ENCODE measurements at regions not wholly inside any gene's neighbourhood (a gene's known extent, or its start where the extent isn't known, plus 50 kb on each side); places are given as distances from the start of the nearest gene placed in this dataset.

DNA sequence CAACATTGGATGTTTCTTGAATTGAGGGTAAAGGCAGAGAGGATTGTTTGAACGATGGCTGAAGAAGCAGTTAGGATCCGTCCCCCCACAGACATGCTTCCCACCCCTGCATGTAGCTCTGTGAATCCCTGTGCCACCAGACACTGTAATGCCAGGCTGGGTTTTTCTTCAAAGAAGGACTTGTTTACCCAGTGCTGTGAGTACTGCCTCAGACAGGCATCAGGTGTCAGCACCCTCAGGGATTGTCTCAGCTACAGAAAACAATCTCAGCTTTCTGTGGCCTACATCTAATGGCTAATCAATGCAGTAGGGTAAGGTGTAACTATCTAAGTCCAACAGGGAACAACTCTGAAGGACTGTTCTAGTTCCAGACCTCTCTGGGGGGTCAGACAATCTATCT is 853.0 kb upstream of the EPHA7 start:
- no peaks in the 10 kb centered on the region for H3K9me3 ChIP-seq (ENCODE audit: low read length)
- H3K9ac ChIP-seq (ENCODE audit: low read length), result no peak overlapping the region
- H3K9me2 ChIP-seq (ENCODE audit: insufficient read depth, low read length), result no peaks in the 10 kb centered on the region
- H3F3A ChIP-seq (ENCODE audit: insufficient read depth, low read length, poor library complexity, severe bottlenecking), result no peaks in the 10 kb centered on the region
- no peak overlapping the region for H3K27ac ChIP-seq (ENCODE audit: low read length)
- H3K4me3 ChIP-seq (ENCODE audit: low read length), result no peak overlapping the region
- H3K27me3 ChIP-seq (ENCODE audit: insufficient read depth, low read depth, low read length), result no peaks in the 10 kb centered on the region
- H3K4me2 ChIP-seq (ENCODE audit: low read length), result no peak overlapping the region
- no peaks in the 10 kb centered on the region for H3K79me2 ChIP-seq (replicated peaks; ENCODE audit: insufficient read depth, low read length)
- no peak for TF ChIP-seq POLR2AphosphoS5 (IDR thresholded peaks at IDR 0.05)
- TF ChIP-seq, protein P1, sequence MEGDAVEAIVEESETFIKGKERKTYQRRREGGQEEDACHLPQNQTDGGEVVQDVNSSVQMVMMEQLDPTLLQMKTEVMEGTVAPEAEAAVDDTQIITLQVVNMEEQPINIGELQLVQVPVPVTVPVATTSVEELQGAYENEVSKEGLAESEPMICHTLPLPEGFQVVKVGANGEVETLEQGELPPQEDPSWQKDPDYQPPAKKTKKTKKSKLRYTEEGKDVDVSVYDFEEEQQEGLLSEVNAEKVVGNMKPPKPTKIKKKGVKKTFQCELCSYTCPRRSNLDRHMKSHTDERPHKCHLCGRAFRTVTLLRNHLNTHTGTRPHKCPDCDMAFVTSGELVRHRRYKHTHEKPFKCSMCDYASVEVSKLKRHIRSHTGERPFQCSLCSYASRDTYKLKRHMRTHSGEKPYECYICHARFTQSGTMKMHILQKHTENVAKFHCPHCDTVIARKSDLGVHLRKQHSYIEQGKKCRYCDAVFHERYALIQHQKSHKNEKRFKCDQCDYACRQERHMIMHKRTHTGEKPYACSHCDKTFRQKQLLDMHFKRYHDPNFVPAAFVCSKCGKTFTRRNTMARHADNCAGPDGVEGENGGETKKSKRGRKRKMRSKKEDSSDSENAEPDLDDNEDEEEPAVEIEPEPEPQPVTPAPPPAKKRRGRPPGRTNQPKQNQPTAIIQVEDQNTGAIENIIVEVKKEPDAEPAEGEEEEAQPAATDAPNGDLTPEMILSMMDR (IDR thresholded peaks at IDR 0.05; ENCODE audit: poor library complexity, severe bottlenecking), result no peak
- no peak for TF ChIP-seq MXI1 (conservative IDR thresholded peaks at IDR 0.05; ENCODE audit: poor library complexity, severe bottlenecking)
- TF ChIP-seq, protein P2, sequence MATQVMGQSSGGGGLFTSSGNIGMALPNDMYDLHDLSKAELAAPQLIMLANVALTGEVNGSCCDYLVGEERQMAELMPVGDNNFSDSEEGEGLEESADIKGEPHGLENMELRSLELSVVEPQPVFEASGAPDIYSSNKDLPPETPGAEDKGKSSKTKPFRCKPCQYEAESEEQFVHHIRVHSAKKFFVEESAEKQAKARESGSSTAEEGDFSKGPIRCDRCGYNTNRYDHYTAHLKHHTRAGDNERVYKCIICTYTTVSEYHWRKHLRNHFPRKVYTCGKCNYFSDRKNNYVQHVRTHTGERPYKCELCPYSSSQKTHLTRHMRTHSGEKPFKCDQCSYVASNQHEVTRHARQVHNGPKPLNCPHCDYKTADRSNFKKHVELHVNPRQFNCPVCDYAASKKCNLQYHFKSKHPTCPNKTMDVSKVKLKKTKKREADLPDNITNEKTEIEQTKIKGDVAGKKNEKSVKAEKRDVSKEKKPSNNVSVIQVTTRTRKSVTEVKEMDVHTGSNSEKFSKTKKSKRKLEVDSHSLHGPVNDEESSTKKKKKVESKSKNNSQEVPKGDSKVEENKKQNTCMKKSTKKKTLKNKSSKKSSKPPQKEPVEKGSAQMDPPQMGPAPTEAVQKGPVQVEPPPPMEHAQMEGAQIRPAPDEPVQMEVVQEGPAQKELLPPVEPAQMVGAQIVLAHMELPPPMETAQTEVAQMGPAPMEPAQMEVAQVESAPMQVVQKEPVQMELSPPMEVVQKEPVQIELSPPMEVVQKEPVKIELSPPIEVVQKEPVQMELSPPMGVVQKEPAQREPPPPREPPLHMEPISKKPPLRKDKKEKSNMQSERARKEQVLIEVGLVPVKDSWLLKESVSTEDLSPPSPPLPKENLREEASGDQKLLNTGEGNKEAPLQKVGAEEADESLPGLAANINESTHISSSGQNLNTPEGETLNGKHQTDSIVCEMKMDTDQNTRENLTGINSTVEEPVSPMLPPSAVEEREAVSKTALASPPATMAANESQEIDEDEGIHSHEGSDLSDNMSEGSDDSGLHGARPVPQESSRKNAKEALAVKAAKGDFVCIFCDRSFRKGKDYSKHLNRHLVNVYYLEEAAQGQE (IDR thresholded peaks at IDR 0.05; ENCODE audit: borderline replicate concordance), result no peak
- no peak for TF ChIP-seq EZH2 (IDR thresholded peaks at IDR 0.05; ENCODE audit: borderline replicate concordance, insufficient read depth, low read length, poor library complexity, severe bottlenecking)
- TF ChIP-seq EP300 (conservative IDR thresholded peaks at IDR 0.05; ENCODE audit: poor library complexity, severe bottlenecking), result no peak
- no peaks in the 10 kb centered on the region for H3K36me3 ChIP-seq (ENCODE audit: insufficient read depth, low read length)
- no peak overlapping the region for H2AFZ ChIP-seq (ENCODE audit: low read depth, low read length)
- no peaks in the 10 kb centered on the region for H4K20me1 ChIP-seq (ENCODE audit: insufficient read depth)

DNA sequence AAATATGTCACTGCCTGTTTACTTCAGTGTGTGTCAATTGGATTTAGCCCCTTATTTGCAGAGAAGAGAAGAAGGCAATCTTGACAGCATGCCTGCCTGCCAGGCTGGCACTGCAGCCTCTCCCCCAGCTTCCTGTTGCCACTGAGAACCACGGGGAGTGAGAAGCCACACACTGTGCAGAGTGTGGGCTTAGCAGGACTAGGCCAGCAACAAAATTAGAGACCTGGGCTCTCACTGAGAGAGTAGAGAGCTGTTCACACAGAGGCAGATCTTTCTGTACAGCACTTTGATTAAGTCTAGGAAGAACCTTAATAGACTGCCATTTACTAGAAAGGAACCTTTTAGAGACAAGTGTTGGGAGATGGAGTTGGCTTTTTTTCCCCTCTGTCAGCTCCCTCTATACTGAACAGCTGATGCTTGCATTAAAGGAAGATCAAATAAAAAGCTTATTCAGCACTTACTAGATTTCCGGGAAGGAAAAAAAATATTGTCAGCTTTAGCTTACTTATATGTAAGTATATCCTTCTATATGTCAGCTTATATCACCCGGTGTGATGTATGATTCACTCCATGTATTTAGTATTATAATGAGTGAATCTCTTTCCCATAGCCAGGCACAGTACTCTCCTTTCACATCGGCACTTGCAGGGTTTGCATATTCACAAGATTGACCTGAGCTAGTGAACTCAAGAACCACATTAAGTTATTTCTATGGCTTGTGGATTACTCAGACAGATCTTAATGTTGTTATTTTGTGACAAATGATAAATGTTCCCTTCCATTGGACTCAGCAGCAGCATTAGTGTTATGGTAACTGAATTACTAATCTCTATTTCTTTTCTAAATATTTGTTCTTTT is 851.0 kb upstream of the EPHA7 start:
- no peaks in the 10 kb centered on the region for H3K9me2 ChIP-seq (ENCODE audit: insufficient read depth, low read length)
- H3K9ac ChIP-seq (ENCODE audit: low read length), result no peak overlapping the region
- no peaks in the 10 kb centered on the region for H3F3A ChIP-seq (ENCODE audit: insufficient read depth, low read length, poor library complexity, severe bottlenecking)
- TF ChIP-seq EP300 (conservative IDR thresholded peaks at IDR 0.05; ENCODE audit: poor library complexity, severe bottlenecking) (peak; percentile 52), SMC3 (conservative IDR thresholded peaks at IDR 0.05; ENCODE audit: poor library complexity) (no peak), POLR2AphosphoS5 (IDR thresholded peaks at IDR 0.05) (peak; percentile 73), MXI1 (conservative IDR thresholded peaks at IDR 0.05; ENCODE audit: poor library complexity, severe bottlenecking) (peak; percentile 14), TAF1 (IDR thresholded peaks at IDR 0.05; ENCODE audit: low read depth) (no peak), EZH2 (IDR thresholded peaks at IDR 0.05; ENCODE audit: borderline replicate concordance, insufficient read depth, low read length, poor library complexity, severe bottlenecking) (no peak), RAD21 (conservative IDR thresholded peaks at IDR 0.05) (no peak)
- TF ChIP-seq, protein P1 (IDR thresholded peaks at IDR 0.05; ENCODE audit: poor library complexity, severe bottlenecking), result no peak
- TF ChIP-seq, protein P2 (IDR thresholded peaks at IDR 0.05; ENCODE audit: borderline replicate concordance), result peak; percentile 82
- no peaks in the 10 kb centered on the region for H3K9me3 ChIP-seq (ENCODE audit: low read length)
- H2AFZ ChIP-seq (ENCODE audit: low read depth, low read length), result no peak overlapping the region
- no peak overlapping the region for H3K4me3 ChIP-seq (ENCODE audit: low read length)
- H3K27me3 ChIP-seq (ENCODE audit: insufficient read depth, low read depth, low read length), result no peaks in the 10 kb centered on the region
- H3K4me2 ChIP-seq (ENCODE audit: low read length), result no peak overlapping the region
- H3K27ac ChIP-seq (ENCODE audit: low read length), result peak overlapping the region; percentile 27
- no peaks in the 10 kb centered on the region for H4K20me1 ChIP-seq (ENCODE audit: insufficient read depth)
- H3K79me2 ChIP-seq (replicated peaks; ENCODE audit: insufficient read depth, low read length), result no peaks in the 10 kb centered on the region
- no peaks in the 10 kb centered on the region for H3K36me3 ChIP-seq (ENCODE audit: insufficient read depth, low read length)

Measured in neural cell (in vitro differentiated cells).